Glomerular endothelial cell (primary cell): ENCODE measurements at regions not wholly inside any gene's neighbourhood (a gene's known extent, or its start where the extent isn't known, plus 50 kb on each side); places are given as distances from the start of the nearest gene placed in this dataset.
"Not testable (repeated sequence)": the region's sequence is repeated elsewhere in the genome, so short reads cannot be mapped to it uniquely, and the experiment has no call there.

ENCODE experiments used
- DNase-seq: peaks from one replicate; pipeline ENCODE4 v3.0.0-alpha.2; 2011; ENCODE audit warnings: low read depth, low spot score; ENCODE audit errors: extremely low read depth

- no peak for DNase-seq
These were observed 372.9 kb upstream of the NDST3 start for GRCh38 chr4:117661091-117662072.

GRCh38 chr4:117664706-117665444 lies 369.4 kb upstream of the NDST3 start:
- no peak for DNase-seq

GRCh38 chr4:117676153-117676552 lies 358.1 kb upstream of the NDST3 start:
- no peak for DNase-seq

- no peak for DNase-seq
These were observed 355.4 kb upstream of the NDST3 start for GRCh38 chr4:117678861-117679260.

GRCh38 chr4:117691572-117692351 lies 342.5 kb upstream of the NDST3 start:
- DNase-seq: no peak

- DNase-seq: no peak
These were observed 341.7 kb upstream of the NDST3 start for GRCh38 chr4:117692538-117692937.

GRCh38 chr4:117699595-117699994 lies 334.7 kb upstream of the NDST3 start:
- no peak for DNase-seq

GRCh38 chr4:117700111-117700892 lies 334.0 kb upstream of the NDST3 start:
- no peak for DNase-seq

- no peak for DNase-seq
These were observed 331.9 kb upstream of the NDST3 start for GRCh38 chr4:117702353-117702752.

- no peak for DNase-seq
These were observed 329.6 kb upstream of the NDST3 start for GRCh38 chr4:117704721-117705120.

GRCh38 chr4:117740736-117741135 lies 293.6 kb upstream of the NDST3 start:
- no peak for DNase-seq

- DNase-seq: not testable (repeated sequence)
These were observed 288.9 kb upstream of the NDST3 start for GRCh38 chr4:117745379-117745778.

GRCh38 chr4:117755438-117755837 lies 278.8 kb upstream of the NDST3 start:
- DNase-seq: no peak

- no peak for DNase-seq
These were observed 265.7 kb upstream of the NDST3 start for GRCh38 chr4:117768610-117769009.

GRCh38 chr4:117770269-117771102 lies 263.8 kb upstream of the NDST3 start:
- no peak for DNase-seq

GRCh38 chr4:117771647-117772337 lies 262.5 kb upstream of the NDST3 start:
- no peak for DNase-seq

GRCh38 chr4:117773064-117773936 lies 261.0 kb upstream of the NDST3 start:
- no peak for DNase-seq

- no peak for DNase-seq
These were observed 256.6 kb upstream of the NDST3 start for GRCh38 chr4:117777721-117778120.
